Stomach (tissue), 8 donors: ENCODE measurements at regions not wholly inside any gene's neighbourhood (a gene's known extent, or its start where the extent isn't known, plus 50 kb on each side); places are given as distances from the start of the nearest gene placed in this dataset.
"Not testable (repeated sequence)": the region's sequence is repeated elsewhere in the genome, so short reads cannot be mapped to it uniquely, and the experiment has no call there.

Source experiments
- DNase-seq, 2 donors: peaks; one replicate each; pipeline versions ENCODE4 v3.0.0 to v3.0.0-alpha.2; 2013 to 2019
- H3K27ac ChIP-seq, 5 donors: fragments of 200-600 bp in 4 of 5; sonication (generic) in 4 of 5; one replicate each; pipeline ENCODE4 v1.5.1; 2013 to 2019; ENCODE audit warnings: mild to moderate bottlenecking in 1 of 5, moderate library complexity in 1 of 5
- H3K27me3 ChIP-seq, 3 donors: fragments of 200-600 bp; sonication (generic); one replicate each; pipeline ENCODE4 v1.5.1; 2017 to 2019; ENCODE audit warnings: mixed run types in 1 of 3
- H3K36me3 ChIP-seq, 4 donors: fragments of 200-600 bp; sonication (generic); 1 replicate in 3 of 4; 2 replicates in 1 of 4; pipeline ENCODE4 v1.5.1; 2016 to 2019
- H3K4me1 ChIP-seq, 4 donors: fragments of 200-600 bp; sonication (generic); one replicate each; pipeline ENCODE4 v1.5.1; 2016 to 2019
- H3K4me3 ChIP-seq, 4 donors: fragments of 200-600 bp; sonication (generic) in 3 of 4; one replicate each; pipeline ENCODE4 v1.5.1; 2016 to 2019; ENCODE audit warnings: mild to moderate bottlenecking in 1 of 4
- H3K9me3 ChIP-seq, 4 donors: fragments of 200-600 bp; sonication (generic); one replicate each; pipeline ENCODE4 v1.5.1; 2016 to 2019
- CTCF ChIP-seq, 7 experiments: fragments of 450-650 bp in 4 of 7; fragments of 200-600 bp in 3 of 7; sonication (generic) in 3 of 7; IDR thresholded peaks; one replicate each; pipeline ENCODE4 v1.5.1; 2016 to 2019; ENCODE audit warnings: antibody characterized with exemption in 7 of 7, control low read depth in 2 of 7, mild to moderate bottlenecking in 1 of 7
- EP300 ChIP-seq: sonication (generic); formaldehyde crosslinking; IDR thresholded peaks from one replicate; pipeline ENCODE4 v1.6.1; 2017; ENCODE audit warnings: antibody characterized with exemption
- POLR2A ChIP-seq, 4 donors: fragments of 450-650 bp; IDR thresholded peaks; one replicate each; pipeline ENCODE4 v1.6.1; 2016; ENCODE audit warnings: antibody characterized with exemption in 4 of 4, control low read depth in 2 of 4, mild to moderate bottlenecking in 1 of 4, moderate library complexity in 1 of 4
- POLR2AphosphoS5 ChIP-seq, 3 donors: sonication (generic); formaldehyde crosslinking; IDR thresholded peaks; one replicate each; pipeline ENCODE4 v1.6.1; 2016; ENCODE audit warnings: antibody characterized with exemption in 3 of 3
- WGBS, 5 donors: extraction: QIAGEN DNeasy Blood & Tissue Kit in 3 of 5; methylation state at CpG; one replicate each; pipeline versions ENCODE4 v1.1.5 to v1.1.7; 2013 to 2018; 5-methylcytosine and 5-hydroxymethylcytosine counted together
- intact Hi-C: fragments of 100-400 bp; cut with DNase I; formaldehyde crosslinking; loops from one replicate; pipeline ENCODE4 v1.15.1; 2023; ENCODE audit warnings: low total_unique reads
- donor health status: healthy with polysubstance abuse.
- donor health status: Bipolar disorder and iron deficiency.
- donor health status: healthy.

- intact Hi-C loops: no loop called here
- H3K9me3 ChIP-seq: no peaks in the 10 kb centered on the region
- H3K27ac ChIP-seq: peak overlapping the region in 1 of 5 donors; percentile 76
- TF ChIP-seq CTCF (IDR thresholded peaks at IDR 0.05) (no peak), EP300 (no peak), POLR2AphosphoS5 (IDR thresholded peaks at IDR 0.05) (no peak), POLR2A (IDR thresholded peaks at IDR 0.05) (no peak)
- no peak overlapping the region for H3K4me3 ChIP-seq
- no peaks in the 10 kb centered on the region for H3K27me3 ChIP-seq
- no peak for DNase-seq
- 56 to 72% (median 60%) methylated on average over 2 of the region's 2 CpGs for WGBS, 5 donors
- H3K36me3 ChIP-seq: peaks cover 0 to 7% (median 0%) of the 10 kb centered on the region in 4 donors
- H3K4me1 ChIP-seq: peaks cover 0 to 25% (median 8%) of the 10 kb centered on the region in 4 donors
Observed at GRCh38 chr4:158122501-158122900, 50.3 kb downstream of the GASK1B start.

GRCh38 chr4:158121161-158121579 lies 51.7 kb downstream of the GASK1B start:
- Histone ChIP-seq H3K9me3 (no peaks in the 10 kb centered on the region), H3K4me1 (peaks cover 0 to 25% (median 8%) of the 10 kb centered on the region in 4 donors), H3K27ac (peak overlapping the region in 4 of 5 donors; percentile 13 to 76 (median 48)), H3K4me3 (no peak overlapping the region), H3K27me3 (no peaks in the 10 kb centered on the region), H3K36me3 (no peaks in the 10 kb centered on the region)
- peak in 1 of 2 donors; percentile 87 for DNase-seq
- intact Hi-C loops: no loop called here
- 35 to 50% (median 45%) methylated on average over 3 of the region's 3 CpGs for WGBS, 5 donors
- peak; percentile 35 to 80 (median 45) for TF ChIP-seq POLR2AphosphoS5 (IDR thresholded peaks at IDR 0.05)
- TF ChIP-seq CTCF (IDR thresholded peaks at IDR 0.05): no peak

- H3K27ac ChIP-seq: peak overlapping the region in 4 of 5 donors; percentile 13 to 76 (median 65)
- peak in 1 of 2 donors; percentile 86 for DNase-seq
- WGBS, 5 donors: 26 to 44% (median 39%) methylated on average over 6 of the region's 6 CpGs
- H3K9me3 ChIP-seq, H3K27me3 ChIP-seq, H3K36me3 ChIP-seq, intact Hi-C loops: not testable (repeated sequence)
- TF ChIP-seq POLR2AphosphoS5 (IDR thresholded peaks at IDR 0.05): peak in 1 of 3 donors; percentile 37
- peaks cover 0 to 25% (median 8%) of the 10 kb centered on the region in 4 donors for H3K4me1 ChIP-seq
- H3K4me3 ChIP-seq: peak overlapping the region in 1 of 4 donors; percentile 4
Observed at GRCh38 chr4:158120645-158121151, 52.1 kb downstream of the GASK1B start.

GRCh38 chr4:158112611-158113010 lies 60.2 kb downstream of the GASK1B start:
- H3K4me1 ChIP-seq: peaks cover 0 to 8% (median 3%) of the 10 kb centered on the region in 4 donors
- no peak for DNase-seq
- no peak overlapping the region for H3K27ac ChIP-seq
- no peaks in the 10 kb centered on the region for H3K9me3 ChIP-seq
- H3K36me3 ChIP-seq: no peaks in the 10 kb centered on the region
- no peak overlapping the region for H3K4me3 ChIP-seq
- TF ChIP-seq POLR2A (IDR thresholded peaks at IDR 0.05): no peak
- no peak for TF ChIP-seq CTCF (IDR thresholded peaks at IDR 0.05)
- TF ChIP-seq POLR2AphosphoS5 (IDR thresholded peaks at IDR 0.05): no peak
- TF ChIP-seq EP300: no peak
- H3K27me3 ChIP-seq: no peaks in the 10 kb centered on the region
- intact Hi-C loops: no loop called here

- no peaks in the 10 kb centered on the region for H3K9me3 ChIP-seq
- no peak overlapping the region for H3K27ac ChIP-seq
- no peak overlapping the region for H3K4me3 ChIP-seq
- DNase-seq: no peak
- H3K27me3 ChIP-seq: no peaks in the 10 kb centered on the region
- no peaks in the 10 kb centered on the region for H3K36me3 ChIP-seq
- TF ChIP-seq CTCF (IDR thresholded peaks at IDR 0.05): no peak
- TF ChIP-seq EP300: no peak
- no peak for TF ChIP-seq POLR2A (IDR thresholded peaks at IDR 0.05)
- TF ChIP-seq POLR2AphosphoS5 (IDR thresholded peaks at IDR 0.05): no peak
- intact Hi-C loops: no loop called here
- 76 to 83% (median 82%) methylated on average over 2 of the region's 2 CpGs for WGBS, 5 donors
- peaks cover 0 to 8% (median 3%) of the 10 kb centered on the region in 4 donors for H3K4me1 ChIP-seq
Observed at GRCh38 chr4:158111241-158111640, 61.6 kb downstream of the GASK1B start.
